Upper lobe of right lung (tissue), 1 donor: ENCODE measurements at regions not wholly inside any gene's neighbourhood (a gene's known extent, or its start where the extent isn't known, plus 50 kb on each side); places are given as distances from the start of the nearest gene placed in this dataset.
"Not testable (repeated sequence)": the region's sequence is repeated elsewhere in the genome, so short reads cannot be mapped to it uniquely, and the experiment has no call there.

ENCODE experiments used
- ATAC-seq: fragments of 200-7000 bp; cut with Tn5 transposase; one replicate; pipeline ENCODE4 v1.9.1; 2020; ENCODE audit warnings: mild to moderate bottlenecking, moderate library complexity
- DNase-seq: peaks from one replicate; pipeline ENCODE4 v3.0.0-alpha.2; 2020
- H3K27ac ChIP-seq: fragments of 200-600 bp; one replicate; pipeline ENCODE4 v1.8.0; 2022
- H3K27me3 ChIP-seq: fragments of 200-600 bp; one replicate; pipeline ENCODE4 v1.8.0; 2022; ENCODE audit warnings: mild to moderate bottlenecking
- H3K36me3 ChIP-seq: fragments of 200-600 bp; one replicate; pipeline ENCODE4 v1.8.0; 2022
- H3K4me1 ChIP-seq: fragments of 200-600 bp; one replicate; pipeline ENCODE4 v1.8.0; 2022
- H3K4me3 ChIP-seq: fragments of 200-600 bp; one replicate; pipeline ENCODE4 v1.8.0; 2022; ENCODE audit warnings: mild to moderate bottlenecking
- H3K9me3 ChIP-seq: fragments of 200-600 bp; one replicate; pipeline ENCODE4 v1.8.0; 2022
- CTCF ChIP-seq: fragments of 200-600 bp; IDR thresholded peaks from one replicate; pipeline ENCODE4 v1.8.0; 2022; ENCODE audit warnings: antibody characterized with exemption
- intact Hi-C: fragments of 100-400 bp; cut with DNase I; formaldehyde crosslinking; loops from one replicate; pipeline ENCODE4 v1.11.0; 2022
- donor health status: DM: no; HTN: yes; CAD: no; lungs with severe emphysema.

GRCh38 chr12:62196146-62196545 lies 64.1 kb upstream of the USP15 start:
- Histone ChIP-seq H3K9me3 (peaks cover 5% of the 10 kb centered on the region), H3K4me1 (peaks cover 20% of the 10 kb centered on the region), H3K27me3 (peaks cover 25% of the 10 kb centered on the region), H3K27ac (no peak overlapping the region), H3K4me3 (no peak overlapping the region), H3K36me3 (no peaks in the 10 kb centered on the region)
- TF ChIP-seq CTCF = no peak
- no peak for DNase-seq
- ATAC-seq = no peak
- intact Hi-C loops = no loop called here

GRCh38 chr12:62202861-62203260 lies 57.3 kb upstream of the USP15 start:
- H3K36me3 ChIP-seq, ATAC-seq, H3K9me3 ChIP-seq, H3K4me1 ChIP-seq, H3K27ac ChIP-seq, H3K4me3 ChIP-seq, H3K27me3 ChIP-seq, intact Hi-C loops, DNase-seq: not testable (repeated sequence)

GRCh38 chr12:62205346-62205745 lies 54.9 kb upstream of the USP15 start:
- Histone ChIP-seq H3K9me3 (peaks cover 6% of the 10 kb centered on the region), H3K4me3 (no peak overlapping the region), H3K27ac (no peak overlapping the region), H3K4me1 (no peaks in the 10 kb centered on the region), H3K36me3 (no peaks in the 10 kb centered on the region), H3K27me3 (no peaks in the 10 kb centered on the region)
- no peak for TF ChIP-seq CTCF
- DNase-seq (no peak), ATAC-seq (no peak)
- intact Hi-C loops = no loop called here

- no peak for ATAC-seq
- intact Hi-C loops = no loop called here
These were observed 53.0 kb upstream of the USP15 start for GRCh38 chr12:62207248-62207647.

More at GRCh38 chr12:62207248-62207647, 53.0 kb upstream of the USP15 start:
- H3K4me3 ChIP-seq = no peak overlapping the region
- TF ChIP-seq CTCF = no peak
- no peaks in the 10 kb centered on the region for H3K36me3 ChIP-seq
- H3K9me3 ChIP-seq = no peaks in the 10 kb centered on the region
- no peaks in the 10 kb centered on the region for H3K4me1 ChIP-seq
- DNase-seq = no peak
- H3K27ac ChIP-seq = no peak overlapping the region
- H3K27me3 ChIP-seq = no peaks in the 10 kb centered on the region
